SK-N-SH treated with all-trans-retinoic acid at 6 μM for 48 hours (cell line): ENCODE measurements at regions not wholly inside any gene's neighbourhood (a gene's known extent, or its start where the extent isn't known, plus 50 kb on each side); places are given as distances from the start of the nearest gene placed in this dataset.

ENCODE experiments used
- ARNTL ChIP-seq: fragments of 450-650 bp; formaldehyde crosslinking; IDR thresholded peaks from 2 replicates; pipeline ENCODE4 v1.5.0; 2020; ENCODE audit warnings: low read depth, mild to moderate bottlenecking, moderate library complexity, borderline replicate concordance
- CREB5 ChIP-seq: fragments of 250-450 bp; sonication (Bioruptor Pico); IDR thresholded peaks from 2 replicates; pipeline ENCODE4 v1.5.1; 2020; ENCODE audit warnings: low read depth, mild to moderate bottlenecking, moderate library complexity
- CSRNP3 ChIP-seq: fragments of 250-450 bp; sonication (Bioruptor Pico); IDR thresholded peaks from 2 replicates; pipeline ENCODE4 v1.5.1; 2021; ENCODE audit warnings: mild to moderate bottlenecking, moderate library complexity
- ESRRG ChIP-seq: fragments of 250-450 bp; sonication (Bioruptor Pico); IDR thresholded peaks from 2 replicates; pipeline ENCODE4 v1.6.1; 2021; ENCODE audit warnings: mild to moderate bottlenecking
- GLIS3 ChIP-seq: fragments of 250-450 bp; sonication (Bioruptor Pico); IDR thresholded peaks from 2 replicates; pipeline ENCODE4 v1.5.0; 2020; ENCODE audit warnings: mild to moderate bottlenecking, moderate library complexity
- ISL1 ChIP-seq: fragments of 250-450 bp; sonication (Bioruptor Pico); IDR thresholded peaks from 2 replicates; pipeline ENCODE4 v2.1.2; 2022; ENCODE audit warnings: mild to moderate bottlenecking, moderate library complexity
- RARB ChIP-seq: fragments of 250-450 bp; sonication (Bioruptor Pico); IDR thresholded peaks from 2 replicates; pipeline ENCODE4 v1.8.0; 2021; ENCODE audit warnings: mild to moderate bottlenecking, moderate library complexity
- ZFP3 ChIP-seq: fragments of 250-450 bp; sonication (Bioruptor Pico); IDR thresholded peaks from 2 replicates; pipeline ENCODE4 v1.5.0; 2020; ENCODE audit warnings: mild to moderate bottlenecking, moderate library complexity
- ZFP30 ChIP-seq: fragments of 450-650 bp; formaldehyde crosslinking; IDR thresholded peaks from 2 replicates; pipeline ENCODE4 v1.5.0; 2022; ENCODE audit warnings: mild to moderate bottlenecking, moderate library complexity

GRCh38 chr16:86963600-86964575 lies 353.3 kb downstream of the C16orf95 start:
- TF ChIP-seq GLIS3 (CRISPR knock-in tag) (no peak), ARNTL (CRISPR knock-in tag) (no peak), ISL1 (no peak), CREB5 (no peak), ESRRG (CRISPR knock-in tag) (no peak), CSRNP3 (CRISPR knock-in tag) (no peak), ZFP3 (CRISPR knock-in tag) (no peak), ZFP30 (CRISPR knock-in tag) (no peak), RARB (CRISPR knock-in tag) (no peak)
